H9 (cell line): ENCODE measurements at regions not wholly inside any gene's neighbourhood (a gene's known extent, or its start where the extent isn't known, plus 50 kb on each side); places are given as distances from the start of the nearest gene placed in this dataset.

ENCODE experiments used
- DNase-seq: peaks from one replicate; pipeline ENCODE4 v3.0.0-alpha.2; 2017
- H2AFZ ChIP-seq: one replicate; pipeline ENCODE4 v1.6.1; 2013; ENCODE audit warnings: mild to moderate bottlenecking, low read length, control low read depth, moderate library complexity
- H2AK5ac ChIP-seq: 2 replicates; pipeline ENCODE4 v1.6.1; 2013; ENCODE audit warnings: low read length, control low read depth, mixed read lengths; ENCODE audit not compliant: insufficient read length
- H2BK120ac ChIP-seq: one replicate; pipeline ENCODE4 v1.6.1; 2013; ENCODE audit warnings: low read depth, mild to moderate bottlenecking, low read length, control low read depth, inconsistent platforms; ENCODE audit not compliant: poor library complexity, severe bottlenecking
- H2BK12ac ChIP-seq: 2 replicates; pipeline ENCODE4 v1.6.1; 2013; ENCODE audit warnings: low read length, control low read depth, mixed read lengths, low read depth; ENCODE audit not compliant: insufficient read length
- H2BK15ac ChIP-seq: 2 replicates; pipeline ENCODE4 v1.6.1; 2013; ENCODE audit warnings: low read depth, low read length, control low read depth
- H2BK20ac ChIP-seq: one replicate; pipeline ENCODE4 v1.6.1; 2013; ENCODE audit warnings: low read depth, mild to moderate bottlenecking, low read length, control low read depth, inconsistent platforms; ENCODE audit not compliant: poor library complexity, severe bottlenecking
- H2BK5ac ChIP-seq: 2 replicates; pipeline ENCODE4 v1.6.1; 2013; ENCODE audit warnings: low read length, control low read depth, mixed read lengths; ENCODE audit not compliant: insufficient read length
- H3K14ac ChIP-seq: 2 replicates; pipeline ENCODE4 v1.6.1; 2013; ENCODE audit warnings: low read length, control low read depth; ENCODE audit not compliant: insufficient read depth
- H3K18ac ChIP-seq: 2 replicates; pipeline ENCODE4 v1.6.1; 2013; ENCODE audit warnings: low read depth, mild to moderate bottlenecking, mixed read lengths, low read length, control low read depth; ENCODE audit not compliant: insufficient read length
- H3K23ac ChIP-seq: 2 replicates; pipeline ENCODE4 v1.6.1; 2013; ENCODE audit warnings: low read length, control low read depth, mixed read lengths, low read depth; ENCODE audit not compliant: insufficient read length
- H3K23me2 ChIP-seq: 2 replicates; pipeline ENCODE4 v1.6.1; 2013; ENCODE audit warnings: low read depth, mild to moderate bottlenecking, mixed read lengths, low read length, control low read depth; ENCODE audit not compliant: insufficient read length, poor library complexity, severe bottlenecking
- H3K27ac ChIP-seq: 2 replicates; pipeline ENCODE4 v1.5.1; 2013; ENCODE audit warnings: low read length, control low read depth, mixed read lengths, low read depth; ENCODE audit not compliant: insufficient read length
- H3K27me3 ChIP-seq: 2 replicates; pipeline ENCODE4 v1.6.1; 2013; ENCODE audit warnings: low read length, control low read depth, inconsistent platforms; ENCODE audit not compliant: insufficient read depth
- H3K4ac ChIP-seq: 2 replicates; pipeline ENCODE4 v1.6.1; 2013; ENCODE audit warnings: low read depth, mild to moderate bottlenecking, control low read depth, inconsistent platforms, low read length, moderate library complexity
- H3K4me1 ChIP-seq: 2 replicates; pipeline ENCODE4 v1.6.1; 2013; ENCODE audit warnings: low read length, control low read depth, inconsistent platforms; ENCODE audit not compliant: insufficient read depth
- H3K4me2 ChIP-seq: 2 replicates; pipeline ENCODE4 v1.6.1; 2013; ENCODE audit warnings: low read length, control low read depth, mixed read lengths; ENCODE audit not compliant: insufficient read length, insufficient read depth
- H3K56ac ChIP-seq: 2 replicates; pipeline ENCODE4 v1.6.1; 2013; ENCODE audit warnings: low read depth, mild to moderate bottlenecking, mixed read lengths, low read length, control low read depth; ENCODE audit not compliant: insufficient read length
- H3K79me1 ChIP-seq: 2 replicates; pipeline ENCODE4 v1.6.1; 2013; ENCODE audit warnings: low read depth, mild to moderate bottlenecking, moderate library complexity, low read length, control low read depth, inconsistent platforms; ENCODE audit not compliant: insufficient read depth, poor library complexity, severe bottlenecking
- H3K79me2 ChIP-seq: 2 replicates; pipeline ENCODE4 v1.6.1; 2013; ENCODE audit warnings: low read length, control low read depth, inconsistent platforms; ENCODE audit not compliant: insufficient read depth
- H3K9ac ChIP-seq: 2 replicates; pipeline ENCODE4 v1.6.1; 2013; ENCODE audit warnings: low read length, control low read depth, mixed read lengths; ENCODE audit not compliant: insufficient read length; ENCODE audit errors: extremely low read depth
- H3K9me3 ChIP-seq: one replicate; pipeline ENCODE4 v1.6.1; 2013; ENCODE audit warnings: low read depth, low read length, inconsistent platforms; ENCODE audit not compliant: control insufficient read depth
- H3T11ph ChIP-seq: one replicate; pipeline ENCODE4 v1.6.1; 2013; ENCODE audit warnings: mild to moderate bottlenecking, low read length, control low read depth, inconsistent platforms
- H4K20me1 ChIP-seq: one replicate; pipeline ENCODE4 v1.6.1; 2013; ENCODE audit not compliant: control insufficient read depth, insufficient read length, insufficient read depth
- H4K5ac ChIP-seq: 2 replicates; pipeline ENCODE4 v1.6.1; 2013; ENCODE audit warnings: low read depth, mild to moderate bottlenecking, mixed read lengths, low read length, control low read depth; ENCODE audit not compliant: insufficient read length
- H4K8ac ChIP-seq: replicated peaks from 2 replicates; pipeline ENCODE4 v1.6.1; 2013; ENCODE audit warnings: low read length, control low read depth, mixed read lengths, low read depth; ENCODE audit not compliant: insufficient read length
- H4K91ac ChIP-seq: 2 replicates; pipeline ENCODE4 v1.6.1; 2013; ENCODE audit warnings: low read depth, mild to moderate bottlenecking, moderate library complexity, mixed read lengths, low read length, control low read depth; ENCODE audit not compliant: insufficient read length
- H3K27ac Mint-ChIP-seq, 3 experiments: 2 replicates in 2 of 3; 3 replicates in 1 of 3; pipeline ENCODE4 v1.8.0; 2020 to 2021; ENCODE audit warnings: mixed read lengths in 3 of 3, mild to moderate bottlenecking in 1 of 3, moderate library complexity in 1 of 3
- H3K27me3 Mint-ChIP-seq: 2 replicates; pipeline ENCODE4 v1.8.0; 2021; ENCODE audit warnings: low read depth, mild to moderate bottlenecking, moderate library complexity, mixed read lengths
- H3K36me3 Mint-ChIP-seq, 3 experiments: 2 replicates in 2 of 3; 3 replicates in 1 of 3; pipeline ENCODE4 v1.8.0; 2020 to 2021; ENCODE audit warnings: low read depth in 3 of 3, mixed read lengths in 3 of 3; ENCODE audit not compliant: insufficient read depth in 1 of 3
- H3K4me1 Mint-ChIP-seq, 2 experiments: 2 replicates each; pipeline ENCODE4 v1.8.0; 2020; ENCODE audit warnings: mixed read lengths in 2 of 2
- H3K4me3 Mint-ChIP-seq, 2 experiments: 2 replicates in 1 of 2; 3 replicates in 1 of 2; pipeline ENCODE4 v1.8.0; 2020 to 2021; ENCODE audit warnings: mild to moderate bottlenecking in 2 of 2, mixed read lengths in 2 of 2, moderate library complexity in 1 of 2
- H3K9me3 Mint-ChIP-seq, 2 experiments: 2 replicates in 1 of 2; 3 replicates in 1 of 2; pipeline ENCODE4 v1.8.0; 2020; ENCODE audit warnings: mild to moderate bottlenecking in 2 of 2, mixed read lengths in 2 of 2, moderate library complexity in 1 of 2
- WGBS: extraction: QIAGEN DNeasy Blood & Tissue Kit; methylation state at CpG from one replicate; pipeline ENCODE4 v1.1.7; 2013; ENCODE audit warnings: missing lambda C conversion rate, low lambda C conversion rate, mixed read lengths; ENCODE audit not compliant: insufficient read length; ENCODE audit errors: extremely low coverage; 5-methylcytosine and 5-hydroxymethylcytosine counted together
- TF ChIP-seq, protein P1 (sequence below): fragments of 200-600 bp; sonication (generic); conservative IDR thresholded peaks from 3 replicates; pipeline ENCODE4 v1.8.0; 2021; ENCODE audit warnings: antibody characterized with exemption, mild to moderate bottlenecking

DNA sequence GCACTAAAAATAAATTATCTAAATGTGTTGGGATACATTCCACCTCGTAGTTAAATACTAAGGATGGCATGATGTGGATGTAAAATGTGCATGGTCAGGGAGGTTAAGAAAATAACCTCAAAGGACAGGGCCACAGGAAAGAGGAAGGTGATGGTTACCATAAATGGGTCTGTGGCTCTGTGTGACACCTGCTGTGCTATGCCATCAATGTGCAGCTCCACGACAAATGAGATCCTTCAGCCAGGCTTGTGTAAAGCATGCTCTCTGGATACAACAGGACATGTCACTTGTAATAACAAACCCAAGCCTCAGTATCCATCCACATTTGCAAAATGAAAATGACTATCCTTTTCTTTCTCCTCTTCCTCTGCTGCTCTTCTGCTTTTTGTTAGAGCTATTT, 456.7 kb upstream of the RASGRP1 start:
- no peak overlapping the region for H3K27ac ChIP-seq
- no peak overlapping the region for H3K4me2 ChIP-seq
- no peak overlapping the region for H2AK5ac ChIP-seq
- peaks cover 5% of the 10 kb centered on the region; the same call in 1 of the 2 replicates for H3K4me1 ChIP-seq
- no peaks in the 10 kb centered on the region for H3K79me1 ChIP-seq
- Mint-ChIP-seq H3K4me1 (peaks cover 19 to 23% of the 10 kb centered on the region in 2 experiments), H3K4me3 (no peak overlapping the region), H3K36me3 (no peaks in the 10 kb centered on the region), H3K9me3 (no peaks in the 10 kb centered on the region), H3K27me3 (no peaks in the 10 kb centered on the region), H3K27ac (no peak overlapping the region)
- H3K79me2 ChIP-seq, result no peaks in the 10 kb centered on the region
- H4K91ac ChIP-seq, result no peak overlapping the region
- no peaks in the 10 kb centered on the region for H4K20me1 ChIP-seq
- H2BK20ac ChIP-seq, result no peak overlapping the region
- H3T11ph ChIP-seq, result no peak overlapping the region
- no peak overlapping the region for H2BK15ac ChIP-seq
- no CpG with 5 or more reads among the region's 2 CpGs for WGBS
- H2AFZ ChIP-seq, result no peak overlapping the region
- no peak overlapping the region for H3K4ac ChIP-seq
- no peak overlapping the region for H2BK120ac ChIP-seq
- H3K27me3 ChIP-seq, result no peaks in the 10 kb centered on the region
- no peak overlapping the region for H3K9ac ChIP-seq
- no peak overlapping the region for H3K18ac ChIP-seq
- H3K23me2 ChIP-seq, result no peaks in the 10 kb centered on the region
- H2BK5ac ChIP-seq, result no peak overlapping the region
- H3K9me3 ChIP-seq, result no peaks in the 10 kb centered on the region
- H3K14ac ChIP-seq, result no peak overlapping the region
- no peak overlapping the region for H2BK12ac ChIP-seq
- H3K23ac ChIP-seq, result no peak overlapping the region
- H4K5ac ChIP-seq, result no peak overlapping the region
- no peak for DNase-seq
- H4K8ac ChIP-seq, result no peak overlapping the region
- TF ChIP-seq, protein P1, sequence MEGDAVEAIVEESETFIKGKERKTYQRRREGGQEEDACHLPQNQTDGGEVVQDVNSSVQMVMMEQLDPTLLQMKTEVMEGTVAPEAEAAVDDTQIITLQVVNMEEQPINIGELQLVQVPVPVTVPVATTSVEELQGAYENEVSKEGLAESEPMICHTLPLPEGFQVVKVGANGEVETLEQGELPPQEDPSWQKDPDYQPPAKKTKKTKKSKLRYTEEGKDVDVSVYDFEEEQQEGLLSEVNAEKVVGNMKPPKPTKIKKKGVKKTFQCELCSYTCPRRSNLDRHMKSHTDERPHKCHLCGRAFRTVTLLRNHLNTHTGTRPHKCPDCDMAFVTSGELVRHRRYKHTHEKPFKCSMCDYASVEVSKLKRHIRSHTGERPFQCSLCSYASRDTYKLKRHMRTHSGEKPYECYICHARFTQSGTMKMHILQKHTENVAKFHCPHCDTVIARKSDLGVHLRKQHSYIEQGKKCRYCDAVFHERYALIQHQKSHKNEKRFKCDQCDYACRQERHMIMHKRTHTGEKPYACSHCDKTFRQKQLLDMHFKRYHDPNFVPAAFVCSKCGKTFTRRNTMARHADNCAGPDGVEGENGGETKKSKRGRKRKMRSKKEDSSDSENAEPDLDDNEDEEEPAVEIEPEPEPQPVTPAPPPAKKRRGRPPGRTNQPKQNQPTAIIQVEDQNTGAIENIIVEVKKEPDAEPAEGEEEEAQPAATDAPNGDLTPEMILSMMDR, result no peak
- H3K56ac ChIP-seq, result no peak overlapping the region
